WTC11 (cell line): ENCODE measurements at regions not wholly inside any gene's neighbourhood (a gene's known extent, or its start where the extent isn't known, plus 50 kb on each side); places are given as distances from the start of the nearest gene placed in this dataset.

Experiments used
- ATAC-seq: fragments of 200-7000 bp; cut with Tn5 transposase; 2 replicates; pipeline ENCODE4 v1.10.0; 2021; ENCODE audit warnings: mild to moderate bottlenecking, moderate library complexity
- CTCF ChIA-PET: fragments of 300-600 bp; sonication (Branson Sonifier 250); formaldehyde crosslinking; loops from one replicate; lab custom pipeline; 2021; ENCODE audit warnings: antibody characterized with exemption; lab: Charles Lee
- POLR2A ChIA-PET: fragments of 350-600 bp; sonication (Branson Sonifier 250); formaldehyde crosslinking; loops from one replicate; lab custom pipeline; 2021; ENCODE audit warnings: antibody characterized with exemption; lab: Charles Lee
- DNase-seq: peaks from one replicate; pipeline ENCODE4 v3.0.0; 2021; ENCODE audit warnings: low spot score
- H3K27ac Mint-ChIP-seq: 2 replicates; pipeline ENCODE4 v1.8.0; 2021; ENCODE audit warnings: mixed read lengths
- H3K27me3 Mint-ChIP-seq: 2 replicates; pipeline ENCODE4 v1.8.0; 2021; ENCODE audit warnings: low read depth, mild to moderate bottlenecking, moderate library complexity, mixed read lengths
- H3K36me3 Mint-ChIP-seq: 2 replicates; pipeline ENCODE4 v1.8.0; 2021; ENCODE audit warnings: mixed read lengths
- H3K4me1 Mint-ChIP-seq: 2 replicates; pipeline ENCODE4 v1.8.0; 2022; ENCODE audit warnings: mixed read lengths
- H3K4me3 Mint-ChIP-seq: 2 replicates; pipeline ENCODE4 v1.8.0; 2021; ENCODE audit warnings: mild to moderate bottlenecking, moderate library complexity, mixed read lengths
- H3K9me3 Mint-ChIP-seq: 2 replicates; pipeline ENCODE4 v1.8.0; 2021; ENCODE audit warnings: mixed read lengths
- CREB1 ChIP-seq: sonication (generic); formaldehyde crosslinking; IDR thresholded peaks from 2 replicates; pipeline ENCODE4 v1.8.0; 2023; ENCODE audit warnings: mild to moderate bottlenecking, missing genetic modification reagents
- CREM ChIP-seq: sonication (generic); formaldehyde crosslinking; IDR thresholded peaks from 2 replicates; pipeline ENCODE4 v1.8.1; 2022; ENCODE audit warnings: mild to moderate bottlenecking, missing genetic modification reagents, moderate library complexity
- EMX1 ChIP-seq: fragments of 250-450 bp; sonication (Bioruptor Pico); IDR thresholded peaks from 2 replicates; pipeline ENCODE4 v1.8.0; 2021; ENCODE audit warnings: mild to moderate bottlenecking
- ESRRA ChIP-seq: sonication (generic); formaldehyde crosslinking; IDR thresholded peaks from 2 replicates; pipeline ENCODE4 v1.8.1; 2022; ENCODE audit warnings: mild to moderate bottlenecking, missing genetic modification reagents, borderline replicate concordance
- FOXJ3 ChIP-seq: sonication (generic); formaldehyde crosslinking; IDR thresholded peaks from 2 replicates; pipeline ENCODE4 v1.9.0; 2021; ENCODE audit warnings: missing genetic modification reagents, mild to moderate bottlenecking, borderline replicate concordance
- FOXK1 ChIP-seq: sonication (generic); formaldehyde crosslinking; IDR thresholded peaks from 2 replicates; pipeline ENCODE4 v1.8.0; 2022; ENCODE audit warnings: mild to moderate bottlenecking, moderate library complexity, missing genetic modification reagents
- GTF2I ChIP-seq: fragments of 250-450 bp; sonication (Bioruptor Pico); conservative IDR thresholded peaks from 2 replicates; pipeline ENCODE4 v1.4.0; 2021; ENCODE audit warnings: mild to moderate bottlenecking
- IRF2 ChIP-seq: sonication (generic); formaldehyde crosslinking; IDR thresholded peaks from 2 replicates; pipeline ENCODE4 v1.8.0; 2022; ENCODE audit warnings: low read depth, missing genetic modification reagents, borderline replicate concordance
- JAZF1 ChIP-seq: fragments of 250-450 bp; sonication (Bioruptor Pico); IDR thresholded peaks from 2 replicates; pipeline ENCODE4 v1.9.0; 2021; ENCODE audit warnings: moderate library complexity, mild to moderate bottlenecking, inconsistent platforms
- RELA ChIP-seq: sonication (generic); formaldehyde crosslinking; IDR thresholded peaks from 2 replicates; pipeline ENCODE4 v1.8.1; 2022; ENCODE audit warnings: missing genetic modification reagents, mild to moderate bottlenecking, borderline replicate concordance
- RORB ChIP-seq: fragments of 250-450 bp; sonication (Bioruptor Pico); IDR thresholded peaks from 2 replicates; pipeline ENCODE4 v1.9.0; 2021; ENCODE audit warnings: mild to moderate bottlenecking
- ZNF317 ChIP-seq: sonication (generic); formaldehyde crosslinking; IDR thresholded peaks from 2 replicates; pipeline ENCODE4 v1.8.1; 2023; ENCODE audit warnings: low read depth, mild to moderate bottlenecking, moderate library complexity, missing genetic modification reagents, borderline replicate concordance
- ZNF671 ChIP-seq: fragments of 250-450 bp; sonication (Bioruptor Pico); IDR thresholded peaks from 2 replicates; pipeline ENCODE4 v1.8.0; 2021; ENCODE audit warnings: mild to moderate bottlenecking
- TF ChIP-seq, protein P1 (sequence below): sonication (generic); formaldehyde crosslinking; IDR thresholded peaks from 2 replicates; pipeline ENCODE4 v1.8.1; 2022; ENCODE audit warnings: missing genetic modification reagents, borderline replicate concordance
- TF ChIP-seq, protein P2 (sequence below): fragments of 250-450 bp; sonication (Bioruptor Pico); IDR thresholded peaks from 2 replicates; pipeline ENCODE4 v2.1.2; 2022; ENCODE audit warnings: mild to moderate bottlenecking, moderate library complexity
- TF ChIP-seq, protein P3 (sequence below): sonication (generic); formaldehyde crosslinking; IDR thresholded peaks from 2 replicates; pipeline ENCODE4 v1.8.0; 2022; ENCODE audit warnings: mild to moderate bottlenecking, missing genetic modification reagents
- TF ChIP-seq, protein P4 (sequence below): fragments of 250-450 bp; sonication (Bioruptor Pico); IDR thresholded peaks from 2 replicates; pipeline ENCODE4 v1.8.0; 2021; ENCODE audit warnings: mild to moderate bottlenecking
- TF ChIP-seq, protein P5 (sequence below): sonication (generic); formaldehyde crosslinking; IDR thresholded peaks from 2 replicates; pipeline ENCODE4 v1.8.1; 2023; ENCODE audit warnings: mild to moderate bottlenecking, moderate library complexity, missing genetic modification reagents
- TF ChIP-seq, protein P6 (sequence below): fragments of 250-450 bp; sonication (Bioruptor Pico); IDR thresholded peaks from 2 replicates; pipeline ENCODE4 v1.9.0; 2021; ENCODE audit warnings: mild to moderate bottlenecking
- TF ChIP-seq, protein P7 (sequence below): fragments of 250-450 bp; sonication (Bioruptor Pico); conservative IDR thresholded peaks from 2 replicates; pipeline ENCODE4 v1.9.0; 2021; ENCODE audit warnings: mild to moderate bottlenecking

DNA sequence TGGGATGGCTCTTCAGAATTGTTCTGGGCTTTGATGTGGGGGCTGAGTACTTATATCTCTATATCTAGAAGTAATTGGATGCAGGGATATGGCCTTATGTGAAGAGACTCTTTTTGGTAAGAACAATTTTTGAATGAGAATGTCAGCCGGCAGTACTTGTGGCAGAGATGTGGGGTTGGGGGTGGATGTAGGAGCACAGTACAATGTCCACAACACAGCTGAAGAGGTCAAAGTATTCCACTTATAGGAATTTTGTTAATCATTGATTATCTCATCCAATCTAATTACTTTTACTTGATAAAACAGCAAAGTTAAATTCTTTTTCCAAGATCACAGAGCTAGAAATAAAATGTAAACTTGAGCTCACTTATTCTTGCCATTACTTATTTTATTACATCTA is 391.4 kb downstream of the TEX13C start:
- Mint-ChIP-seq H3K4me3 (no peak overlapping the region), H3K27me3 (no peaks in the 10 kb centered on the region), H3K4me1 (0 out of 2 replicates have a peak, but pooled peaks cover 4% of the 10 kb centered on the region), H3K36me3 (no peaks in the 10 kb centered on the region), H3K9me3 (peaks cover 5% of the 10 kb centered on the region), H3K27ac (no peak overlapping the region)
- TF ChIP-seq JAZF1 (no peak), GTF2I (CRISPR knock-in tag) (no peak), EMX1 (CRISPR knock-in tag) (no peak), FOXK1 (CRISPR knock-in tag) (no peak), ZNF317 (CRISPR knock-in tag) (no peak), RORB (no peak), CREM (no peak), FOXJ3 (CRISPR knock-in tag) (no peak), CREB1 (no peak), IRF2 (CRISPR knock-in tag) (no peak), ESRRA (CRISPR knock-in tag) (no peak), RELA (CRISPR knock-in tag) (no peak), ZNF671 (CRISPR knock-in tag) (no peak)
- TF ChIP-seq, protein P1, sequence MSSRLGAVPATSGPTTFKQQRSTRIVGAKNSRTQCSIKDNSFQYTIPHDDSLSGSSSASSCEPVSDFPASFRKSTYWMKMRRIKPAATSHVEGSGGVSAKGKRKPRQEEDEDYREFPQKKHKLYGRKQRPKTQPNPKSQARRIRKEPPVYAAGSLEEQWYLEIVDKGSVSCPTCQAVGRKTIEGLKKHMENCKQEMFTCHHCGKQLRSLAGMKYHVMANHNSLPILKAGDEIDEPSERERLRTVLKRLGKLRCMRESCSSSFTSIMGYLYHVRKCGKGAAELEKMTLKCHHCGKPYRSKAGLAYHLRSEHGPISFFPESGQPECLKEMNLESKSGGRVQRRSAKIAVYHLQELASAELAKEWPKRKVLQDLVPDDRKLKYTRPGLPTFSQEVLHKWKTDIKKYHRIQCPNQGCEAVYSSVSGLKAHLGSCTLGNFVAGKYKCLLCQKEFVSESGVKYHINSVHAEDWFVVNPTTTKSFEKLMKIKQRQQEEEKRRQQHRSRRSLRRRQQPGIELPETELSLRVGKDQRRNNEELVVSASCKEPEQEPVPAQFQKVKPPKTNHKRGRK: no peak
- TF ChIP-seq, protein P2, sequence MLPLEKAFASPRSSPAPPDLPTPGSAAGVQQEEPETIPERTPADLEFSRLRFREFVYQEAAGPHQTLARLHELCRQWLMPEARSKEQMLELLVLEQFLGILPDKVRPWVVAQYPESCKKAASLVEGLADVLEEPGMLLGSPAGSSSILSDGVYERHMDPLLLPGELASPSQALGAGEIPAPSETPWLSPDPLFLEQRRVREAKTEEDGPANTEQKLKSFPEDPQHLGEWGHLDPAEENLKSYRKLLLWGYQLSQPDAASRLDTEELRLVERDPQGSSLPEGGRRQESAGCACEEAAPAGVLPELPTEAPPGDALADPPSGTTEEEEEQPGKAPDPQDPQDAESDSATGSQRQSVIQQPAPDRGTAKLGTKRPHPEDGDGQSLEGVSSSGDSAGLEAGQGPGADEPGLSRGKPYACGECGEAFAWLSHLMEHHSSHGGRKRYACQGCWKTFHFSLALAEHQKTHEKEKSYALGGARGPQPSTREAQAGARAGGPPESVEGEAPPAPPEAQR (CRISPR knock-in tag): no peak
- TF ChIP-seq, protein P3, sequence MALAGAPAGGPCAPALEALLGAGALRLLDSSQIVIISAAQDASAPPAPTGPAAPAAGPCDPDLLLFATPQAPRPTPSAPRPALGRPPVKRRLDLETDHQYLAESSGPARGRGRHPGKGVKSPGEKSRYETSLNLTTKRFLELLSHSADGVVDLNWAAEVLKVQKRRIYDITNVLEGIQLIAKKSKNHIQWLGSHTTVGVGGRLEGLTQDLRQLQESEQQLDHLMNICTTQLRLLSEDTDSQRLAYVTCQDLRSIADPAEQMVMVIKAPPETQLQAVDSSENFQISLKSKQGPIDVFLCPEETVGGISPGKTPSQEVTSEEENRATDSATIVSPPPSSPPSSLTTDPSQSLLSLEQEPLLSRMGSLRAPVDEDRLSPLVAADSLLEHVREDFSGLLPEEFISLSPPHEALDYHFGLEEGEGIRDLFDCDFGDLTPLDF: no peak
- TF ChIP-seq, protein P4, sequence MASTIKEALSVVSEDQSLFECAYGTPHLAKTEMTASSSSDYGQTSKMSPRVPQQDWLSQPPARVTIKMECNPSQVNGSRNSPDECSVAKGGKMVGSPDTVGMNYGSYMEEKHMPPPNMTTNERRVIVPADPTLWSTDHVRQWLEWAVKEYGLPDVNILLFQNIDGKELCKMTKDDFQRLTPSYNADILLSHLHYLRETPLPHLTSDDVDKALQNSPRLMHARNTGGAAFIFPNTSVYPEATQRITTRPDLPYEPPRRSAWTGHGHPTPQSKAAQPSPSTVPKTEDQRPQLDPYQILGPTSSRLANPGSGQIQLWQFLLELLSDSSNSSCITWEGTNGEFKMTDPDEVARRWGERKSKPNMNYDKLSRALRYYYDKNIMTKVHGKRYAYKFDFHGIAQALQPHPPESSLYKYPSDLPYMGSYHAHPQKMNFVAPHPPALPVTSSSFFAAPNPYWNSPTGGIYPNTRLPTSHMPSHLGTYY (CRISPR knock-in tag): no peak
- TF ChIP-seq, protein P5, sequence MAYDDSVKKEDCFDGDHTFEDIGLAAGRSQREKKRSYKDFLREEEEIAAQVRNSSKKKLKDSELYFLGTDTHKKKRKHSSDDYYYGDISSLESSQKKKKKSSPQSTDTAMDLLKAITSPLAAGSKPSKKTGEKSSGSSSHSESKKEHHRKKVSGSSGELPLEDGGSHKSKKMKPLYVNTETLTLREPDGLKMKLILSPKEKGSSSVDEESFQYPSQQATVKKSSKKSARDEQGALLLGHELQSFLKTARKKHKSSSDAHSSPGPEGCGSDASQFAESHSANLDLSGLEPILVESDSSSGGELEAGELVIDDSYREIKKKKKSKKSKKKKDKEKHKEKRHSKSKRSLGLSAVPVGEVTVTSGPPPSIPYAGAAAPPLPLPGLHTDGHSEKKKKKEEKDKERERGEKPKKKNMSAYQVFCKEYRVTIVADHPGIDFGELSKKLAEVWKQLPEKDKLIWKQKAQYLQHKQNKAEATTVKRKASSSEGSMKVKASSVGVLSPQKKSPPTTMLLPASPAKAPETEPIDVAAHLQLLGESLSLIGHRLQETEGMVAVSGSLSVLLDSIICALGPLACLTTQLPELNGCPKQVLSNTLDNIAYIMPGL (CRISPR knock-in tag): no peak
- TF ChIP-seq, protein P6, sequence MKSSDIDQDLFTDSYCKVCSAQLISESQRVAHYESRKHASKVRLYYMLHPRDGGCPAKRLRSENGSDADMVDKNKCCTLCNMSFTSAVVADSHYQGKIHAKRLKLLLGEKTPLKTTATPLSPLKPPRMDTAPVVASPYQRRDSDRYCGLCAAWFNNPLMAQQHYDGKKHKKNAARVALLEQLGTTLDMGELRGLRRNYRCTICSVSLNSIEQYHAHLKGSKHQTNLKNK (CRISPR knock-in tag): no peak
- TF ChIP-seq, protein P7, sequence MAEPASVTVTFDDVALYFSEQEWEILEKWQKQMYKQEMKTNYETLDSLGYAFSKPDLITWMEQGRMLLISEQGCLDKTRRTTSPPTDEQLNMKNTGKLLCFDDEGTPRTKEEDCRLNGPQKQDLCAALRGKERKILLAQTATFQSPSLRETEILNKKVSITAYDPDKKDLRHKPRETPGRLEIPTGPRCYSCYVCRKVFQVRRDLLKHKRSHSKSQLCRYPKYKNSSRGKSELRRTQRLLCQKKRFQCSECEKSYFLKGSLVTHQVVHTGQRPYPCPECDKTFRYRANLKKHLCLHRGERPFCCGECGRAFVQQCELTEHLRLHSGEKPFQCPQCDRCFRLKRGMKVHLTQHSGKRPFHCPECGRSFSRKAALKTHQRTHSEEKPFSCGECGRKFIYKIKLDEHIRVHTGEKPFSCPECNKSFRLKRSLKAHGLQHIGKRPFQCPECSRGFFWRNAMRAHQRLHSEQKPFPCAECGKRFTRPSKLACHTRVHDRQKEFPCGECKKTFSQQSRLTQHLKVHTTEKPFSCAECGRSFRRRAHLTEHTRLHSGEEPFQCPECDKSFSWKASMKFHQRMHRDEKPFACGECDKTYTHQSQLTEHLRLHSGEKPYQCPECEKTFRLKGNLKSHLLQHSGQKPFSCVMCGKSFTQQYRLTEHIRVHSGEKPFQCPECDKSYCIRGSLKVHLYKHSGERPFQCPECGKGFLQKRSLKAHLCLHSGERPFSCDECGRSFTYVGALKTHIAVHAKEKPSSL (CRISPR knock-in tag): no peak
- POLR2A ChIA-PET: no interaction called here
- DNase-seq (no peak), ATAC-seq (no peak)
- CTCF ChIA-PET: no interaction called here
